Peyer's patch (tissue), 4 donors: ENCODE measurements at regions not wholly inside any gene's neighbourhood (a gene's known extent, or its start where the extent isn't known, plus 50 kb on each side); places are given as distances from the start of the nearest gene placed in this dataset.
"Not testable (repeated sequence)": the region's sequence is repeated elsewhere in the genome, so short reads cannot be mapped to it uniquely, and the experiment has no call there.

Experiments
- DNase-seq, 3 donors: peaks; one replicate each; pipeline ENCODE4 v3.0.0-alpha.2; 2017 to 2019
- H3K27ac ChIP-seq, 4 donors: fragments of 200-600 bp; sonication (generic); one replicate each; pipeline ENCODE4 v1.5.1; 2016 to 2019
- H3K27me3 ChIP-seq, 2 donors: fragments of 200-600 bp; sonication (generic); one replicate each; pipeline ENCODE4 v1.5.1; 2019
- H3K36me3 ChIP-seq, 3 donors: fragments of 200-600 bp; sonication (generic); one replicate each; pipeline ENCODE4 v1.5.1; 2016 to 2019
- H3K4me1 ChIP-seq, 4 donors: fragments of 200-600 bp; sonication (generic); one replicate each; pipeline ENCODE4 v1.5.1; 2016 to 2019
- H3K4me3 ChIP-seq, 4 donors: fragments of 200-600 bp; sonication (generic); 1 replicate in 3 of 4; 2 replicates in 1 of 4; pipeline ENCODE4 v1.5.1; 2016 to 2019; ENCODE audit warnings: mild to moderate bottlenecking in 1 of 4
- H3K9me3 ChIP-seq, 4 donors: fragments of 200-600 bp; sonication (generic); one replicate each; pipeline ENCODE4 v1.5.1; 2016 to 2019; ENCODE audit warnings: mild to moderate bottlenecking in 1 of 4
- POLR2A ChIP-seq, 2 donors: fragments of 450-650 bp; IDR thresholded peaks; one replicate each; pipeline ENCODE4 v1.5.1; 2017; ENCODE audit warnings: antibody characterized with exemption in 2 of 2, mild to moderate bottlenecking in 2 of 2, moderate library complexity in 2 of 2
- TF ChIP-seq, protein P1 (sequence below), 6 experiments: fragments of 450-650 bp in 4 of 6; fragments of 200-600 bp in 2 of 6; sonication (generic) in 1 of 6; IDR thresholded peaks; one replicate each; pipeline ENCODE4 v1.5.1; 2017 to 2019; ENCODE audit warnings: antibody characterized with exemption in 6 of 6, mild to moderate bottlenecking in 3 of 6, moderate library complexity in 1 of 6

DNA sequence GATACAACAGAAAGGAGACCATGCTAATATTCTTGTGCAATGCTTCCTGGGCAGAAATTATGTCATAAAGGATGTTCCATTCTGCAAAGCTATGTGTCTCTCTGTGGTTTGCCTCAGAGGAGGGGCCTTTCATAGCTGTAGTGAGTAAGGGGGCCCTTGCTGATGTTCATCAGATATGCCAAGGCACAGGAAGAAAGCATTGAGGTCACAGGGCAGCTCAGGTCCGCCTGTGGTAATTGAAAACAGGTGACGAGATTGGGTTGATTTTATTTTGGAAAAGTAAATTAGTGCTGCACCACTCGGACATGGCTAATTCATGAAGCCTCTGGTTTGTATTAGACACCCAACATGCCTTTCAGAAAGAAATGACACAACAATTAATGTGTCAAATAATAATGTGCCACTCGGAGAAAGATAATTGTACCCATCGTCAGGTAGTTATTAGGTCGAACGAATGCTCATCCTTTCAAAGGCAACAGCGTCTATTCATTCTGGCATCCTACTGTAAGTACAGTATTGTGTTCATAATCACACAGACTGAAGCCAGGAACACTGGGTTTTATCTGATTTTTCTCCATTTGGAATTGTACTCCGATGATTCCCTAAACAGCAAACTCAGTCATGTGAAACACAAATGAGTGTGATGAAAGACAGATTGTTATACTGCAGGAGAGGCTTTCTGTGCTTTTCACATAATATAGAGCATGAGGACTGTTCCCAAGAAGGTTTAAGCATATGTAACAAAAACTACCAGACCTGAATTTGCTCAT lies 421.6 kb upstream of the KLF12 start:
- H3K4me1 ChIP-seq, result no peaks in the 10 kb centered on the region
- no peaks in the 10 kb centered on the region for H3K36me3 ChIP-seq
- H3K4me3 ChIP-seq, result no peak overlapping the region
- DNase-seq, result no peak
- H3K27ac ChIP-seq, result no peak overlapping the region
- TF ChIP-seq, protein P1, sequence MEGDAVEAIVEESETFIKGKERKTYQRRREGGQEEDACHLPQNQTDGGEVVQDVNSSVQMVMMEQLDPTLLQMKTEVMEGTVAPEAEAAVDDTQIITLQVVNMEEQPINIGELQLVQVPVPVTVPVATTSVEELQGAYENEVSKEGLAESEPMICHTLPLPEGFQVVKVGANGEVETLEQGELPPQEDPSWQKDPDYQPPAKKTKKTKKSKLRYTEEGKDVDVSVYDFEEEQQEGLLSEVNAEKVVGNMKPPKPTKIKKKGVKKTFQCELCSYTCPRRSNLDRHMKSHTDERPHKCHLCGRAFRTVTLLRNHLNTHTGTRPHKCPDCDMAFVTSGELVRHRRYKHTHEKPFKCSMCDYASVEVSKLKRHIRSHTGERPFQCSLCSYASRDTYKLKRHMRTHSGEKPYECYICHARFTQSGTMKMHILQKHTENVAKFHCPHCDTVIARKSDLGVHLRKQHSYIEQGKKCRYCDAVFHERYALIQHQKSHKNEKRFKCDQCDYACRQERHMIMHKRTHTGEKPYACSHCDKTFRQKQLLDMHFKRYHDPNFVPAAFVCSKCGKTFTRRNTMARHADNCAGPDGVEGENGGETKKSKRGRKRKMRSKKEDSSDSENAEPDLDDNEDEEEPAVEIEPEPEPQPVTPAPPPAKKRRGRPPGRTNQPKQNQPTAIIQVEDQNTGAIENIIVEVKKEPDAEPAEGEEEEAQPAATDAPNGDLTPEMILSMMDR (IDR thresholded peaks at IDR 0.05), result no peak
- no peak for TF ChIP-seq POLR2A (IDR thresholded peaks at IDR 0.05)
- no peaks in the 10 kb centered on the region for H3K27me3 ChIP-seq
- no peaks in the 10 kb centered on the region for H3K9me3 ChIP-seq

DNA sequence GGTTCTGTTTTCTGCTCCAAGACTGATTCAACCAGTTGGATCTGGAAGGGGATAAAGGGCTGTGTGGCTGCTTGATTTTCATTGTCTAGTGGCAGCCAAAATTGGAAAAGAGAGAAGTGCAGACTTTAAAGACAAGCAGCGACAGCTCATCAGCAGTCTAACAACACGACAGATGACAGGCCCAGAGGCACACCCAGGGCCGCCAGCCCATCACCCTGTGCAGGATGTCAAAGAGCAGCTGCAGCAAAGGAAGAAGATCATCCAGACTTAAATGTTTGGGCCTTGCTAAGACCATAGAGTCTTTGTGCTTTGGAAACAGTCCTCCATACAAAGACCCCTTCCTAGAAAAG lies 421.0 kb upstream of the KLF12 start:
- Histone ChIP-seq H3K4me1 (no peaks in the 10 kb centered on the region), H3K4me3 (no peak overlapping the region), H3K36me3 (no peaks in the 10 kb centered on the region), H3K27ac (no peak overlapping the region), H3K27me3 (no peaks in the 10 kb centered on the region), H3K9me3 (no peaks in the 10 kb centered on the region)
- TF ChIP-seq, protein P1 (IDR thresholded peaks at IDR 0.05), result no peak
- DNase-seq, result no peak

DNA sequence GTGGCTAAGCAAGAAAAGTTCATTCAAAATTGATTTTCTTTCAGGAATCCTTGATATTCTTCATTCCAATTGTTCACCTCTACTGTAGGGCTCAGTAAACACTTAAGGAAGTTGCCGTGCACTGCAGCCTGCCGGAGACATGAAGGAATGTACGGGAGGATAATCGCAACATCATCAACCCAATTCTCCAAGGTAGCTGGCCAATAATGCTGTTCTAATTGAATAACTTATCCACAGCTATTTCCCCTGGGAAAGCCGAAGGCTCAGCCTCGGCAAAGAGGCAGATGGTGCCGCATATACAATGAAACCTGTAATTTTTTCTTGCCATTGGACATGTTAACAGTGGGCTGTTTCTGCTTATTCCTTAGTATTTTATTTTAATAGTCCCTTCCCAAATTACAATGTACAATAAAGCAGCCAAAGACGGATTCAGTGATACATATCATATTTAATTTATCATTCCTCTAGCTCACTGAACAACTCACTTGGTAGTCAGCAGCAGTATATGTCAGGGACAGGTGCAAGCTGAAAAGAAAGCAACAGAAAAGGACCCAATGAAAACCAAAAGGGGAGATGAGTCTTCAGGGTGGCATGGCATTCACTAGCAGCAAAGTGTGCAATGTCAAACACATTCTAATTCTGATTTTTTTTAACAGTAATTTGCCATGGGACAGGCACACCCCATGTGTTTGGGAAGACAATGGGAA lies 420.5 kb upstream of the KLF12 start:
- H3K27me3 ChIP-seq, result no peaks in the 10 kb centered on the region
- H3K9me3 ChIP-seq, result no peaks in the 10 kb centered on the region
- H3K4me3 ChIP-seq, result no peak overlapping the region
- no peak overlapping the region for H3K27ac ChIP-seq
- DNase-seq, result no peak
- no peaks in the 10 kb centered on the region for H3K36me3 ChIP-seq
- TF ChIP-seq, protein P1 (IDR thresholded peaks at IDR 0.05), result no peak
- no peak for TF ChIP-seq POLR2A (IDR thresholded peaks at IDR 0.05)
- H3K4me1 ChIP-seq, result no peaks in the 10 kb centered on the region

DNA sequence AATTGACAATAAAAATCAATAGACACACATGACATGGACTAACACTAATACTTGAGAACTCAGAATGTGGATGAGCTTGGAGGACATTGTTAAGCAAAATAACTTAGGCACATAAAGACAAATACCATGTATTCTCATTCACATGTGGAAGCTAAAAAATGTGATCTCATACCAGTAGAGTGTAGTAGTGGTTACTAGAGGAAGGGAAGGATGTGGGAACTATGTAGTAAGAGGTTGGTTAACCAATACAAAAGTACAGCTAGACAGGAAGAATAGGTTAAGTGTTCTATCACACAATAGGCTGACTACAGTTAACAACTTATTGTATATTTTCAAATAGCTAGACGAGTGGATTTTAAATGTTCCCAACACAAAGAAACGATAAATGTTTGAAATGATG lies 415.8 kb upstream of the KLF12 start:
- no peaks in the 10 kb centered on the region for H3K36me3 ChIP-seq
- no peaks in the 10 kb centered on the region for H3K27me3 ChIP-seq
- no peak for TF ChIP-seq POLR2A (IDR thresholded peaks at IDR 0.05)
- TF ChIP-seq, protein P1 (IDR thresholded peaks at IDR 0.05), result no peak
- no peak overlapping the region for H3K27ac ChIP-seq
- no peaks in the 10 kb centered on the region for H3K4me1 ChIP-seq
- H3K9me3 ChIP-seq, result no peaks in the 10 kb centered on the region
- DNase-seq, result no peak
- H3K4me3 ChIP-seq, result no peak overlapping the region

DNA sequence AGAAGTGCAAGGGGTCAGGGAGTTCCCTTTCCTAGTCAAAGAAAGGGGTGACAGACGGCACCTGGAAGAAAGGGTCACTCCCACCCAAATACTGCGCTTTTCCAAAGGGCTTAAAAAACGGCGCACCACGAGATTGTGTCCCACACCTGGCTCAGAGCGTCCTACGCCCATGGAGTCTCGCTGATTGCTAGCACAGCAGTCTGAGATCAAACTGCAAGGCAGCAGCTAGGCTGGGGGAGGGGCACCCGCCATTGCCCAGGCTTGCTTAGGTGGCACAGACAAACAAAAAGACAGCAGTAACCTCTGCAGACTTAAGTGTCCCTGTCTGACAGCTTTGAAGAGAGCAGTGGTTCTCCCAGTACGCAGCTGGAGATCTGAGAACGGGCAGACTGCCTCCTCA lies 402.4 kb upstream of the KLF12 start:
- DNase-seq, H3K4me3 ChIP-seq, H3K9me3 ChIP-seq, H3K4me1 ChIP-seq, H3K27ac ChIP-seq, H3K27me3 ChIP-seq, H3K36me3 ChIP-seq: not testable (repeated sequence)

DNA sequence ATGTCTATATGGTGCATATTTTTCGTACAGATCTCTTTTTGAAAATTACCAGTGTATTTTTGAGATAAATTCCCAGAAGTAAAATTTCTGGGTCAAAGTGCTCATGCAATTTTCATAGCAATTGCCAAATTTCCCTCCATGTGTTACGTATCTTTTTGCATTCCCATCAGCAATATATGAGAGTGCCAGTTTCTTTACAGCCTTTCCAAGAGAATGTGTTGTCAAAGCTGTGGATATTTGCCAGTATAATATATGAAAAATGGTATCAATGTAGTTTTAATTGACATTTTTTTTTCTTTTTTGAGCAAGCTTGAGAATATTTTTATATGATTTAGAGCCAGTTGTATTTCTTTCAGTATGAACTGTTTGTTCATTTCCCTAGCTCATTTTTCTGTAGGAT lies 399.0 kb upstream of the KLF12 start:
- DNase-seq, result no peak
- H3K27me3 ChIP-seq, result no peaks in the 10 kb centered on the region
- no peaks in the 10 kb centered on the region for H3K9me3 ChIP-seq
- H3K4me1 ChIP-seq, result no peaks in the 10 kb centered on the region
- H3K36me3 ChIP-seq, result no peaks in the 10 kb centered on the region
- H3K4me3 ChIP-seq, result no peak overlapping the region
- TF ChIP-seq, protein P1 (IDR thresholded peaks at IDR 0.05), result no peak
- no peak for TF ChIP-seq POLR2A (IDR thresholded peaks at IDR 0.05)
- H3K27ac ChIP-seq, result no peak overlapping the region
